ENCODE measurements at regions not wholly inside any gene's neighbourhood (a gene's known extent, or its start where the extent isn't known, plus 50 kb on each side); places are given as distances from the start of the nearest gene placed in this dataset.

DNA sequence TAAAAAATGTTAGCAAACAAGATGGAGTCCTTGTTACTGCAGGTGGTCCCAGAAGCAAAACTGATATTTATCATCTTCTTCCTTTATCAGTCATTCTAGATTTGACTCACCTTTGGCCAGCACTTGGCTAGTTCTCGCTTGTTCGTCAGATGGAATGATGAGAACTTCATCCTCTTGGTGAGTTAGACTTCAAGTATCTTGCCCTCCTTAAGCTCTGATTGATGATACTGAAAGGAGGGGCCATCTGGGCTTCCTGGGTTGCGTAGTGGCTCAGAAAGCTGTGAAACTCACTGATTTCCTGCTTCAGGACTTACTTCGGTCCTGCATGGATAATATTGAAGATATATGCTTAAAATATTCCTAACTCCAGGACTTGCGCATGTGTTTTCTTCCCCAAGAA, 1248.2 kb upstream of the CDH9 start:
- no peak for TF ChIP-seq ZFX (IDR thresholded peaks at IDR 0.05; ENCODE audit: borderline replicate concordance)
- TF ChIP-seq, protein P1, sequence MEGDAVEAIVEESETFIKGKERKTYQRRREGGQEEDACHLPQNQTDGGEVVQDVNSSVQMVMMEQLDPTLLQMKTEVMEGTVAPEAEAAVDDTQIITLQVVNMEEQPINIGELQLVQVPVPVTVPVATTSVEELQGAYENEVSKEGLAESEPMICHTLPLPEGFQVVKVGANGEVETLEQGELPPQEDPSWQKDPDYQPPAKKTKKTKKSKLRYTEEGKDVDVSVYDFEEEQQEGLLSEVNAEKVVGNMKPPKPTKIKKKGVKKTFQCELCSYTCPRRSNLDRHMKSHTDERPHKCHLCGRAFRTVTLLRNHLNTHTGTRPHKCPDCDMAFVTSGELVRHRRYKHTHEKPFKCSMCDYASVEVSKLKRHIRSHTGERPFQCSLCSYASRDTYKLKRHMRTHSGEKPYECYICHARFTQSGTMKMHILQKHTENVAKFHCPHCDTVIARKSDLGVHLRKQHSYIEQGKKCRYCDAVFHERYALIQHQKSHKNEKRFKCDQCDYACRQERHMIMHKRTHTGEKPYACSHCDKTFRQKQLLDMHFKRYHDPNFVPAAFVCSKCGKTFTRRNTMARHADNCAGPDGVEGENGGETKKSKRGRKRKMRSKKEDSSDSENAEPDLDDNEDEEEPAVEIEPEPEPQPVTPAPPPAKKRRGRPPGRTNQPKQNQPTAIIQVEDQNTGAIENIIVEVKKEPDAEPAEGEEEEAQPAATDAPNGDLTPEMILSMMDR (IDR thresholded peaks at IDR 0.05) = no peak
- no peak overlapping the region for H3K27ac ChIP-seq

DNA sequence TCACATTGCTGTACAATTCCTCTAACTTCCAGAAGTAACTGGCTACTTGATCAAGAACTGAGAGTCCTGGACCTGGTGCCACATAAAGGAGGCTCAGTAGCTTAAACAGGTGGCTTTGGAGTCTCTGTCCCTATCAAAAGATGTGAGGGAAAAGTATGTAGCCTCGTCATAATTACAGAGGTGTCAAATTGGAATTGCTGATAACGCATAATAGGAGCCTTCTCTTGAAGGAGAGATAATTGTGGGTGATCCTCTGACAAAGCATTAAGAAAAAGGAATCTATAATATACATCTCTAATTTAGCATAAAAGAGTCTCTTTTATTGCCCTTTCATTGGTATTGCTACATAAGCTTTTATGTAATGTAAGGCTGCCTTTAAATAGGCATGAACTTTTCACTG, 1246.4 kb upstream of the CDH9 start:
- TF ChIP-seq, protein P1 (IDR thresholded peaks at IDR 0.05) = no peak
- no peak for TF ChIP-seq ZFX (IDR thresholded peaks at IDR 0.05; ENCODE audit: borderline replicate concordance)
- no peak overlapping the region for H3K27ac ChIP-seq

DNA sequence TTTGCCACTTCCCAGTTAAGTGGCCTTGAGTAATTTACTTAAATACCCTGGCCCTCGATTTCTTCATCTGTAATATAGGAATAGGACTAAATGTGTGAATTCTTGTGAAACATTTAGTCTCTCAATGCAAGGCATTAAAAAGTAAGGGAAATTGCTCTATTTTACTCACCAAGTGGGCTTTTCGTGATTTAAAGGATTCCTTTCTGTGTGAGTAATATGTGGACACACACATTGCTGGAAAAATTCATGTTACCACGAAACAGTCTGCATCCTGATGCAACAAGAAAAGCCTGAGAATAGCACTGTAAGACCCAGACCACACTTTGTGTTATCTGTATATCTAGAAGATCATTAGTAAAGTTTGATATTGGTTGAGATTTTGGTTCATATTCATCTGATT, 1243.0 kb upstream of the CDH9 start:
- no peak for TF ChIP-seq ZFX (IDR thresholded peaks at IDR 0.05; ENCODE audit: borderline replicate concordance)
- TF ChIP-seq, protein P1 (IDR thresholded peaks at IDR 0.05) = no peak
- H3K27ac ChIP-seq = no peak overlapping the region

GRCh38 chr5:28275931-28276330, 1237.5 kb upstream of the CDH9 start:
- H3K27ac ChIP-seq = no peak overlapping the region
- TF ChIP-seq ZFX (IDR thresholded peaks at IDR 0.05; ENCODE audit: borderline replicate concordance) = no peak
- TF ChIP-seq, protein P1 (IDR thresholded peaks at IDR 0.05) = no peak

GRCh38 chr5:28269978-28270377, 1231.6 kb upstream of the CDH9 start:
- TF ChIP-seq, protein P1 (IDR thresholded peaks at IDR 0.05) = no peak
- no peak for TF ChIP-seq ZFX (IDR thresholded peaks at IDR 0.05; ENCODE audit: borderline replicate concordance)
- no peak overlapping the region for H3K27ac ChIP-seq

GRCh38 chr5:28265877-28266276, 1227.5 kb upstream of the CDH9 start:
- TF ChIP-seq ZFX (IDR thresholded peaks at IDR 0.05; ENCODE audit: borderline replicate concordance) = no peak
- TF ChIP-seq, protein P1 (IDR thresholded peaks at IDR 0.05) = no peak

GRCh38 chr5:28254846-28255245, 1216.5 kb upstream of the CDH9 start:
- TF ChIP-seq, protein P1 (IDR thresholded peaks at IDR 0.05) = no peak
- TF ChIP-seq ZFX (IDR thresholded peaks at IDR 0.05; ENCODE audit: borderline replicate concordance) = no peak
- H3K27ac ChIP-seq = no peak overlapping the region

More at GRCh38 chr5:28265877-28266276, 1227.5 kb upstream of the CDH9 start:
- H3K27ac ChIP-seq = no peak overlapping the region
